ENCODE measurements at regions not wholly inside any gene's neighbourhood (a gene's known extent, or its start where the extent isn't known, plus 50 kb on each side); places are given as distances from the start of the nearest gene placed in this dataset.

GRCh38 chrX:149121206-149121920 is 383.7 kb downstream of the IDS start:
- TF ChIP-seq, protein P1, sequence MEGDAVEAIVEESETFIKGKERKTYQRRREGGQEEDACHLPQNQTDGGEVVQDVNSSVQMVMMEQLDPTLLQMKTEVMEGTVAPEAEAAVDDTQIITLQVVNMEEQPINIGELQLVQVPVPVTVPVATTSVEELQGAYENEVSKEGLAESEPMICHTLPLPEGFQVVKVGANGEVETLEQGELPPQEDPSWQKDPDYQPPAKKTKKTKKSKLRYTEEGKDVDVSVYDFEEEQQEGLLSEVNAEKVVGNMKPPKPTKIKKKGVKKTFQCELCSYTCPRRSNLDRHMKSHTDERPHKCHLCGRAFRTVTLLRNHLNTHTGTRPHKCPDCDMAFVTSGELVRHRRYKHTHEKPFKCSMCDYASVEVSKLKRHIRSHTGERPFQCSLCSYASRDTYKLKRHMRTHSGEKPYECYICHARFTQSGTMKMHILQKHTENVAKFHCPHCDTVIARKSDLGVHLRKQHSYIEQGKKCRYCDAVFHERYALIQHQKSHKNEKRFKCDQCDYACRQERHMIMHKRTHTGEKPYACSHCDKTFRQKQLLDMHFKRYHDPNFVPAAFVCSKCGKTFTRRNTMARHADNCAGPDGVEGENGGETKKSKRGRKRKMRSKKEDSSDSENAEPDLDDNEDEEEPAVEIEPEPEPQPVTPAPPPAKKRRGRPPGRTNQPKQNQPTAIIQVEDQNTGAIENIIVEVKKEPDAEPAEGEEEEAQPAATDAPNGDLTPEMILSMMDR (IDR thresholded peaks at IDR 0.05; ENCODE audit: low read depth, low read length): no peak
- H3K4me3 ChIP-seq (replicated peaks in 1 of 2; ENCODE audit: low read depth in 2 of 2, low read length in 2 of 2): no peak overlapping the region

DNA sequence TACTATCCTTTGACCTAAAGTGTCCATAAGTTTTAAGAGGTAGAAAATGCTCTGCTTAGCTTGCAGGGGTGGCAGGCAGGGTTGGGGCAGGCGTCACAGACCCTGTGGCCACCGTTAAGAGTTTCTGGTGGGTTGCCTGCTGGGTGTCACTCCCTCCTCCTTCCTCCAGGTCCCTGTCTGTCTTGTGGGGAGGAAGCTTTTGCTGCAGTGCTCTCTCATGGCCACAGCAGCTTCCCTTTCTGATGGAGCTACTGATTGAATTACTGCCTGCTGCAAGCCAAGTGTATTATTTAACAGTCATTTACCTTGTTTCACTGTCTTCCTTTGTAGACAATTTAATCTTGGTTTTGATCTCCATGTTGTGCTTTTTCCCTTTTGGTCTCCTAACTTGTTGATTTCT is 384.6 kb downstream of the IDS start:
- H3K4me3 ChIP-seq (replicated peaks in 1 of 2; ENCODE audit: low read depth in 2 of 2, low read length in 2 of 2): no peak overlapping the region
- TF ChIP-seq, protein P1 (IDR thresholded peaks at IDR 0.05; ENCODE audit: low read depth, low read length): no peak
- DNase-seq (ENCODE audit: low read depth in 2 of 2): no peak

More at GRCh38 chrX:149121206-149121920, 383.7 kb downstream of the IDS start:
- no peak for DNase-seq (ENCODE audit: low read depth in 2 of 2)

DNA sequence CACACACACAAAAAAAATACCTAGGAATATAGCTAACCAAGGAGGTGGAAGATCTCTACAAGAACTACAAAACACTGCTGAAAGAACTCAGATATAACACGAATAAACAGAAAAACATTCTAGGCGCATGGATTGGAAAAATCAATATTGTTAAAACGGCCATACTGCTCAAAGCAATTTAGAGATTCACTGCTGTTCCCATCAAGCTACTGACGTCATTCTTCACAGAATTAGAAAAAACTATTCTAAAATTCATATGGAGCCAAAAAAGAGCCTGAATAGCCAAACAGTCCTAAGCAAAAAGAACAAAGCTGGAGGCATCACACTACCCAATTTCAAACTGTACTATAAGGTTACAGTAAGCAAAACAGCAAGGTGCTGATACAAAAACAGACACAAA is 390.2 kb downstream of the IDS start:
- no peak for DNase-seq (ENCODE audit: low read depth in 2 of 2)
- TF ChIP-seq, protein P1 (IDR thresholded peaks at IDR 0.05; ENCODE audit: low read depth, low read length): no peak
- H3K4me3 ChIP-seq (replicated peaks in 1 of 2; ENCODE audit: low read depth in 2 of 2, low read length in 2 of 2): no peak overlapping the region

- TF ChIP-seq, protein P1 (IDR thresholded peaks at IDR 0.05; ENCODE audit: low read depth, low read length): no peak
- no peak for DNase-seq (ENCODE audit: low read depth in 2 of 2)
- H3K4me3 ChIP-seq (replicated peaks in 1 of 2; ENCODE audit: low read depth in 2 of 2, low read length in 2 of 2): no peak overlapping the region
These were observed 391.1 kb downstream of the IDS start for GRCh38 chrX:149114001-149114400.

DNA sequence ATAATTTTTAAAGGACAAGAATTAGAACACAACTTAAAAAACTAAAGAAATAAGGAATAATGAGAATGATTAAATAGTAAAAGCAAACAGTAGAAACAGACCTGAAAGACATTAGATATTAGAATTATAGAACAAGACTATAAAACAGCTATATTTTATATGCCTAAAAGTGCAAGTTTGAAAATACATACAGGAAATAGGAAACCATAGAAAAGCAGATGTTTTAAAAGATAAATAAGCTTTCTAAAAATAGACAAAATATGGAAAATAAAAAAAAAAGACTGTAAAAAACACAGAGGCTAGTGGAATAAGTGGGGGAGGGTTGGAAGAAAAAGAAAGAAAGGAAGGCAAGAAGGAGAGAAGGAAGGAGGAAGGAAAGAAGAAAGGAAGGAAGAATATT is 407.3 kb downstream of the IDS start:
- TF ChIP-seq, protein P1 (IDR thresholded peaks at IDR 0.05; ENCODE audit: low read depth, low read length): no peak
- H3K4me3 ChIP-seq (replicated peaks in 1 of 2; ENCODE audit: low read depth in 2 of 2, low read length in 2 of 2): no peak overlapping the region
- no peak for DNase-seq (ENCODE audit: low read depth in 2 of 2)

- TF ChIP-seq, protein P1 (IDR thresholded peaks at IDR 0.05; ENCODE audit: low read depth, low read length): no peak
- no peak overlapping the region for H3K4me3 ChIP-seq (replicated peaks in 1 of 2; ENCODE audit: low read depth in 2 of 2, low read length in 2 of 2)
These were observed 412.9 kb downstream of the IDS start for GRCh38 chrX:149092179-149092578.

More at GRCh38 chrX:149092179-149092578, 412.9 kb downstream of the IDS start:
- DNase-seq (ENCODE audit: low read depth in 2 of 2): no peak
